GM18505 (cell line): ENCODE measurements at regions not wholly inside any gene's neighbourhood (a gene's known extent, or its start where the extent isn't known, plus 50 kb on each side); places are given as distances from the start of the nearest gene placed in this dataset.

Experiments
- ATAC-seq: cut with Tn5 transposase; IDR thresholded peaks from one replicate; pipeline ENCODE4 v1.9.1; 2021; ENCODE audit not compliant: unreplicated experiment
- POLR2A ChIP-seq: IDR thresholded peaks from 4 replicates; pipeline ENCODE4 v1.6.1; 2011; ENCODE audit warnings: borderline replicate concordance; ENCODE audit not compliant: insufficient read depth, insufficient read length; ENCODE audit errors: extremely low read depth

DNA sequence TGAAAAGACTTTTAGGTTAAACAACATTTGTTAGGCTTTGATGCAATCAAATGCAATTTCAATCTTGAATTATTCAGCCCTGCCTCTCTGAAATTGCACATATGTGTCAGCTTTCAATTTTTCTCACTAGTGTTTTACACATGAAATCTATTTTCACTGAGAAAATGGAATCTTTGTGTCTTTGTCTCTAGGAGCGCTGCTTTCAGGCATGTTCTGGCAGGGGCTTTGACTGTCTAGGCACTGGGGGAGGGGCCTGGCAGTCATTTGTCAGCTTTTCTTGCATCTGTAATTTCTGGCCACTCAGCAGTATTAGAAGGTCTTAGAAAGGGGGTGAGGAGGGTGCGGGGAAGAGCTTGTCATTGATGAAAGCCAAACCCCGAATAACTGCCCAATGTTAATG is 264.4 kb downstream of the PTPRC start:
- no peak for ATAC-seq
- no peak for TF ChIP-seq POLR2A

DNA sequence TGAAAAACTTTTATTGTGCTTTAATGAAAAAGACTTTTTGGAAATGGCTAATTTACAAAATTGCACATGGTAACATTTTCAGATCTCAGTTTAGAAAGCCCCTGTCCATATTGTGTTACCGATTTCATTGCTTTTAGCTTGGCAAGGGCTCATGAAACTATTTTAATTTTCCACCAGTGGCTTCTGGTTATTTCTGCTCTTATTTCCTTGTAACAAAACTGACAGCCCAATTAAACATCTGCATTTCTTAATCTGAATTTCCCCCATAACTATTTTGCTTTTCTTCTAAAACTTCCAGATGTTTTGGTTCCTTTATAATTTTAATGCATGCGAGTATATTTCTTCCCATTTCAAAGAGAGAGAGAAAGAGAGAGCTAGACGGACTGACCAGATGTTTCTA is 264.8 kb downstream of the PTPRC start:
- no peak for TF ChIP-seq POLR2A
- ATAC-seq, result no peak

DNA sequence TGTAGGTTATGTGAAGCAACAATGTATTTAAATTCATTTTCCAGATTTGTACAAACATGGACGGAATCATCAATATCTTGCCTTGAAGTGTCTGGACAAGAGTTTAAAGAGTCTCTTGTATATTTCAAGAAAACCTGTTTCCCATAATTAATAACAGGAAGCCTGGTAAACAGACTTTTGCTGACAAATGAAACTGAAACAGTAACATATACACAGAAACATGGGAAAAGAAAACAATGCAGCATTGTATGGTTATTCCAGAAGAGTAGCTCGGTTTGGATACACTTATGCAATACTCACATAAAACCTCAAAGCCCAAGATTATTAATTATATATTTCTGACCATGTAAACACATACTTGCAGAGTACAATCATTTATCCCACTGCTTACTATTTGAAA is 265.5 kb downstream of the PTPRC start:
- no peak for TF ChIP-seq POLR2A
- no peak for ATAC-seq

DNA sequence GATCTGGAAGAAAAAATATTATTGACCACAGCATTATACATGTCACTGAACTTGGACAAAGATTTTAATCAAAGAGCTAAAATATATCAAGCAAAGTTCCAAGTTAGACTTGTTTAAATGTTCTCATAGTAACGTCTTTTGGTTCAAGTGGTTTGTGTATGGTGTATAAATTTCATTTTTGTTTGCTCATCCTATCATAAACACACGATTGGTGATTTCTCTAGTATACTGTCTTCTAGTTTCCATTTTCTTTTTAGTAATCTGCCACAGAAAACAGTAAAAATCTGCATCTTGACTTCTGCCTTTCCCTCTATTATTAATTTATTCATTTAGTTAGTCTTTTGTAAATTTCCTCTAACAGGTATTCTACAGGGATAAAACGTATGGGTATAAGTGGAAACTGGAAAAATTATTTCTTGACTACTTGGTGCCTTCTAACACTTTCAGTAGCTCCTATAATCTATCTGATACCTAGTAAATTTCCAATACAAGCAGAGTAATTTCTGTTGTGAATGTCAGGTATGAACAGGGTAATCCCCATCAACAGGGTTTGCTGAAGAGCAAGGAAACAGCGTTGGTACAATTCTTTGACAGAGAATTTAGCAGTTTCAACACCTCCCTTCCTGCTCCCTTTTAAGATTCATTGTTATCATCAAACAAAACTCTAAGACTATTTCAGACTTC is 268.0 kb downstream of the PTPRC start:
- no peak for TF ChIP-seq POLR2A
- no peak for ATAC-seq

DNA sequence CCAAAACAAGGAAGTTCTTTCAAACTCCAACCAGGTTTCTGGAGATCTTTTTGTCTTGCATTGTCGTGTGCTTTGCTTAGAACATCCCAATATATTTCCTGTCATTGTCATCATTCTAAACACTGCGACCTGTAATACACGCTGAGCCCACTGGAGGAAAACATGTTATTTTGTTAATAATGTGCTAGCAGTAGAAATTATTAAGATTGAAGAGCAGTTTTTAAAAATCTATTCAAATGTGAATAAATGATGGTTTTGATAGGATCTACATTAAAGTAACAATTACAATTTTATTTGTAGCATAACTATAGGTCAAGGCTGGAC is 268.5 kb downstream of the PTPRC start:
- ATAC-seq, result no peak
- no peak for TF ChIP-seq POLR2A

DNA sequence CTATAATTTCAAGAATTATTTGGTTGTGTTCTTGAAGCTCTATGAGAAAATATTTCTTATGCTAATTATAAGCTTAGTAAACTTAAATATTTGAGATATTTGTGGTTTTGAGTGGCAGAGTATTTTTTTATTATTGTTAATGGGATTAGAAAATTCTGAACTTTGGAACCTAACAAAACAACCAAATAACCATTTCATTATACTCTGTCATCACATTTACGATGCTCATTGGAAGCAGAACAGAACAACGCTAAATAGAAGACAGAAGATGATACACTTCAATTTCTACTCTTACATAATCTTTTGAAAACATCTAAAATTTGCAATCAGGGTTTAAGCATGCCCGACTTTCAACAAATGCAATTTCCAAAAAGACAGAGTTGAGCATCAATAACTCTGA is 270.2 kb downstream of the PTPRC start:
- ATAC-seq, result no peak
- TF ChIP-seq POLR2A, result no peak

DNA sequence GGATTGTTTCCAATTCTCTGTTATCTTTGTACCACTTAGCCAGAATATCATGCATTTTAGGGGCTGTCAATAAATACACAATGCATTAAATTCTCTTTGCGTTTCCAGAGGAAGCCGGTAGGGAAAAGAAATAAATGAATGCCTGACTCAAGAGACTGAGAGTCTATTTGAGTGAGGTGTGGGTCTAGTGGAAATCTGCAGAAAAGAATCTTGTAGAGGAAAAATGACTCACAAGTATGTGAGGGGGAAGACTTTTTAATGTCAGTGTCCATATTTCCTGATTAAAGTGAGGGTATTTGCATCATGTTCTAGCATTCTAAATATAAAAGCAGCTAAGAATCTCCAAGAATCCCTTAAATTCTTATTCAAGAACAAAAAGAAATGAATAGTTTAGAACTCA is 271.1 kb downstream of the PTPRC start:
- no peak for TF ChIP-seq POLR2A
- no peak for ATAC-seq

DNA sequence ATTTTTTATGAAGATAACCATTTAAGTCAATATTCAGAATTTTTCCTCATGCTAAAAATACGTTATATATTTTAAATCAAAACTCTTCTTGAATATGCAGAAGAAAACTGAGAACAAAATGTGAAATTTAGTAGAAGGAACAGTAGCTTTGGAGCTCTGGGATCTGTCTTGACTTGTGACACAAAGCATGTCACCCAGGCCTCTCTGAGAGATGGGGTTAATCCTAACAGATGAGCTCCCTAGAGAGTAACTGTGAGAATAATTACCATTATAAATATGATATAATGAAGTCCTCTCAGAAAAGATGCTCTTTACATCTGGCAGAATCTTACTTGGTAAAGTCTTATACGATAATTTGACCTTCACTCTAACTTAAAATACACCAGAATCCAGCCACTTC is 272.0 kb downstream of the PTPRC start:
- no peak for ATAC-seq
- no peak for TF ChIP-seq POLR2A

DNA sequence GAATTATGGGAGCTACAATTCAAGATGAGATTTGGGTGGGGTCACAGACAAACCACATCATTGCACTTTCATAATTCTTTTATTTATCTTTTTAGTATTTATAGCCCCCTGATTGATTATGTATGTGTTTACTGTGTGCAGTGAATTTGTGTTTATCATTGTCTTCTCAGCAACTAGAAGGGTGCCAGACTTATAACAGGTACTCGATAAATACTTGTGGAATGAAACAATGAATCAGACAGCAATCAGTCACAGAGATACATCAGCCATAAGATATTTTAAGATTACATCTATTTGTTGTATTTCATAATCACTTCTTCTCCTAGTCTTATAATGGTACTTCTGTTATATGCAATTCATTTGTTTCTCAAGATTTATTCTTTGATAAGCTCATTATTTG is 273.2 kb downstream of the PTPRC start:
- TF ChIP-seq POLR2A, result no peak
- ATAC-seq, result no peak

DNA sequence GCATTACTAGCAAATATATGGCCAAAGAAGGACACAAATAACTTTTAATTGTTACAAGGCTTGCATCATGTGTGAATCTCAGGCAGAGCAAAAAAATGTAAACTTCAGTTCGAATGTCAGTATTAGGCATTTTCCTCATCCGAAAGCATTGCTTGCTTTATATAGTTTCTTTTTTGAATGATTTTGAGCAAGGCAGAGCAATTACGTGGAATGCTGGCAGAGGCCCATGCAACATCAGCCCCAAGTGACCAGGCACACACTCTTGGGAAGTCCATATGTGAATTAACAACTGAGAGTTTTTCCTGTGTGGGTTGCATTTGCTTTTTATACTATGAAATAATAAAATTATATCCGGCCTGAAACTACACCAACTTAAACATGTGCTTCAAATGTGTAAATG is 274.8 kb downstream of the PTPRC start:
- no peak for ATAC-seq
- TF ChIP-seq POLR2A, result no peak

DNA sequence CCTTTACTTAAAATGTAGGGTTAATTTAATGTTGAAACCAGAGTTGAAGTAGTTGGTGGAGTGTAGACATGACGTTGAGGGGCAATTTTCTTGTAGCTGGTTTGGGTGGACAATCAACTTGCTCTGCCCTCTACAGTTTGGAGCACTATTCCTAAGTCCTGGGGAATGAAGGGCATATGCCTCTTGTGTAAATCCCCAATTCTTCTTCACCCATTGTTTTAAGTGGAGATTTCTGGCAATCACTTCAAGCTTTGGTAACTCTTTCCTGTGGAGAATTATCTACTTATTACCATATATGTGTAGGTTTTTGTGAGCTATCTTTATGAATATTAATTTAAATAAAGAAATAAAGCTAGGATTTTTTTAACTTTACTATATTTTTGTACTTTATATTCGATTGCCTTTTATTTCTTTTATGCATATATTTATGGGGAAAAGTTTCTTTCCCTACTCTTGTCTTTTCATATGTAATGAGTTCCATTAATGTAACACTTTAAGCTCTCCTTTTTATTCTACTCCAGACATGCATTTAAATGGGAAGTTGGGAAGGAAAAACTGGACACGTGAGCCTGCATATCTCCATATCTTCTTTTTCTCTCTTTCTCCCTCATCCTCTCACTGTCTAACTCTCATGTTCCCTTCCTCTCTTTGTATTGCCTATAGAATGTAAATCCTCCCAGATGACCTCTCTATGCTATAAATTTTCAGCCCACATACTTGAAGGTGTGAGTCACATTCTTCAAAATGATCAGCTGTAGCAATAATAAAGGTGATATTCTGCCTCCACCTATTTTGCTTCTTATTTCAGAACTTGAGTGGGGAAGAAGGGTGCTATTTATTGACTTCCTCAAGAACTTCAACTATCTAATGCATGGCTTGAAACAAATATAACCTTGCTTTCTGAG is 276.7 kb downstream of the PTPRC start:
- no peak for ATAC-seq
- TF ChIP-seq POLR2A, result no peak

DNA sequence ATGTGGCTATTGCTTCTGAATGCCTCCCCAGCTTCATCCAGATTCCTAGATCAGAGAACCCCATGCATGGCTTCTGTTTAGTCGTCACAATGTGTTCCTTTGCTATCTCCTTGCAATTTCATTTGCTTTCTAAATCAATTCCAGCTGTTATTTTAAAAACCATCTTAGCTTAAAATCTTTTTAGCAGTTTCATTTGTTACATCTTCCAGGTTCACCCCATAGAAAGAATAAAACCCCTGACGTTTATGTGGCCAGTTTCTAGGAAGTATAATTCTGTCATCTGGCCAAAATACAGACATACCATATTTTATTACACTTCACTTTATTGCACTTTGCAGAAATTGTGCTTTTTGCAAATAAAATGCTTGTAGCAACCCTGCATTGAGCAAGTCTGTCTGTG is 278.4 kb downstream of the PTPRC start:
- TF ChIP-seq POLR2A, result no peak
- no peak for ATAC-seq

DNA sequence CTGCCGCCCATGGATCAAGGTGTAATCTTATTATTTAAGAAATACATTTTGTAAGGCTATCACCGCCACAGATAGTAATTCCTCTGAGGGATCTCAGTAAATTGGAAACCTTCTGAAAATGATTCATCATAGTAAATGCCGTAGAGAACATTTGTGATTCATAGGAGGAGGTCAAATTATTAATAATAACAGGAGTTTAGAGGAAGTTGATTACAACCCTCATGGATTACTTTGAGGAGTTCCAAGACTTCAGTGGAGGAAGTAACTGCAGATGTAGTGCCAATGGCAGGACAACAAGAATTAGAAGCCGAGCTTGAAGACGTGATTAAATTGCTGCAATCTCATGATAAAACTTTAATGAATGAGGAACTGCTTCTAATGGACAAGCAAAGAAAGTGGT is 280.1 kb downstream of the PTPRC start:
- ATAC-seq, result no peak
- no peak for TF ChIP-seq POLR2A
